ENCODE measurements at regions not wholly inside any gene's neighbourhood (a gene's known extent, or its start where the extent isn't known, plus 50 kb on each side); places are given as distances from the start of the nearest gene placed in this dataset.

- H3K4me3 ChIP-seq = no peak overlapping the region
- H3K27ac ChIP-seq = no peak overlapping the region
- TF ChIP-seq, protein P1, sequence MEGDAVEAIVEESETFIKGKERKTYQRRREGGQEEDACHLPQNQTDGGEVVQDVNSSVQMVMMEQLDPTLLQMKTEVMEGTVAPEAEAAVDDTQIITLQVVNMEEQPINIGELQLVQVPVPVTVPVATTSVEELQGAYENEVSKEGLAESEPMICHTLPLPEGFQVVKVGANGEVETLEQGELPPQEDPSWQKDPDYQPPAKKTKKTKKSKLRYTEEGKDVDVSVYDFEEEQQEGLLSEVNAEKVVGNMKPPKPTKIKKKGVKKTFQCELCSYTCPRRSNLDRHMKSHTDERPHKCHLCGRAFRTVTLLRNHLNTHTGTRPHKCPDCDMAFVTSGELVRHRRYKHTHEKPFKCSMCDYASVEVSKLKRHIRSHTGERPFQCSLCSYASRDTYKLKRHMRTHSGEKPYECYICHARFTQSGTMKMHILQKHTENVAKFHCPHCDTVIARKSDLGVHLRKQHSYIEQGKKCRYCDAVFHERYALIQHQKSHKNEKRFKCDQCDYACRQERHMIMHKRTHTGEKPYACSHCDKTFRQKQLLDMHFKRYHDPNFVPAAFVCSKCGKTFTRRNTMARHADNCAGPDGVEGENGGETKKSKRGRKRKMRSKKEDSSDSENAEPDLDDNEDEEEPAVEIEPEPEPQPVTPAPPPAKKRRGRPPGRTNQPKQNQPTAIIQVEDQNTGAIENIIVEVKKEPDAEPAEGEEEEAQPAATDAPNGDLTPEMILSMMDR (IDR thresholded peaks at IDR 0.05) = no peak
- no peaks in the 10 kb centered on the region for H3K9me3 ChIP-seq
- ATAC-seq (no peak), DNase-seq (no peak)
- intact Hi-C loops (cut with DNase I) = no loop called here
- no peaks in the 10 kb centered on the region for H3K4me1 ChIP-seq
- H3K27me3 ChIP-seq = no peaks in the 10 kb centered on the region
- H3K36me3 ChIP-seq = no peaks in the 10 kb centered on the region
Measured at GRCh38 chr3:106121491-106122289, 252.9 kb upstream of the CBLB start.

DNA sequence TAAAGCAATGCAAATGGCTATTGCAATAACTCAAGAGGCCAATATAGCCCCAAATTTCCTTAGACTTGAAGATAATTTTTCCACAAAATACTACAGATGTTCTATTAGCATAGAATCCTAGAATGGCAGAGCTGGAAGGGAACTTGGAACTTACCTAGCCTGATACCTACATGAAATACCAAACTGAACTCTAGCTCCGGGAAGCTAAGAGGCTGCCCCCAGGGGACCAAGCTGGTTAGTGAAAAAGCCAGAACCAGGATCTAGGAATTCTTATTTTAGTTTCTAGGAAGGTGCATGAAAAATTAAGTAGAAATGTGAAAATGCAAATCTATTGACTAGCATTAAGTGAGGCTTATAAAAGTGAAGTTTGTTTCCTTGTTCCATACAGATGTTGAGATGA is 256.0 kb upstream of the CBLB start:
- Histone ChIP-seq H3K4me1 (no peaks in the 10 kb centered on the region), H3K4me3 (no peak overlapping the region), H3K9me3 (no peaks in the 10 kb centered on the region), H3K36me3 (no peaks in the 10 kb centered on the region), H3K27me3 (no peaks in the 10 kb centered on the region), H3K27ac (no peak overlapping the region)
- TF ChIP-seq, protein P1 (IDR thresholded peaks at IDR 0.05) = no peak
- ATAC-seq (no peak), DNase-seq (no peak)
- intact Hi-C loops (cut with DNase I) = no loop called here

DNA sequence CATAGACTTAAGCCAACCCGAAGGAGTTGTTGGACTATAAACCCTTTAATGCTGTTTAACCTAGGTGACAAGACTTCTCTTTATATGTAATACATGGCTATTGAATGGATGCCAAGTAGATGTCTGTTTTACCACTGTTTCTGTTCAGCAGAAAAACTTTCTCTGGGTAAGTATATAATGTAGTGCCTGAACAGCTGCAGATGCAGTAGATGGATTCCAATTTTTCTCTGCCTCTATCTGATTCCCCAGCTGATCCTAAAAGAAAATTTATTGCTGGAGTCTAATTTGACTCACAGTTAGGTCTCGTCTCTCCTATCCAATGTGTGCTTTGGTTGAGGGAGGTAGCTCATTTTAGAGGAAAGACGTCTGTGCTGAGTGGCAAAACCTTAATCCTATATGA is 256.5 kb upstream of the CBLB start:
- Histone ChIP-seq H3K27ac (no peak overlapping the region), H3K9me3 (no peaks in the 10 kb centered on the region), H3K4me3 (no peak overlapping the region), H3K36me3 (no peaks in the 10 kb centered on the region), H3K4me1 (no peaks in the 10 kb centered on the region), H3K27me3 (no peaks in the 10 kb centered on the region)
- intact Hi-C loops (cut with DNase I) = no loop called here
- TF ChIP-seq, protein P1 (IDR thresholded peaks at IDR 0.05) = no peak
- no peak for DNase-seq
- no peak for ATAC-seq

GRCh38 chr3:106126067-106126845 is 257.4 kb upstream of the CBLB start:
- Histone ChIP-seq H3K27ac (no peak overlapping the region), H3K27me3 (no peaks in the 10 kb centered on the region), H3K9me3 (no peaks in the 10 kb centered on the region), H3K4me1 (no peaks in the 10 kb centered on the region), H3K36me3 (no peaks in the 10 kb centered on the region), H3K4me3 (no peak overlapping the region)
- ATAC-seq (no peak), DNase-seq (no peak)
- TF ChIP-seq, protein P1 (IDR thresholded peaks at IDR 0.05) = no peak
- intact Hi-C loops (cut with DNase I) = no loop called here

DNA sequence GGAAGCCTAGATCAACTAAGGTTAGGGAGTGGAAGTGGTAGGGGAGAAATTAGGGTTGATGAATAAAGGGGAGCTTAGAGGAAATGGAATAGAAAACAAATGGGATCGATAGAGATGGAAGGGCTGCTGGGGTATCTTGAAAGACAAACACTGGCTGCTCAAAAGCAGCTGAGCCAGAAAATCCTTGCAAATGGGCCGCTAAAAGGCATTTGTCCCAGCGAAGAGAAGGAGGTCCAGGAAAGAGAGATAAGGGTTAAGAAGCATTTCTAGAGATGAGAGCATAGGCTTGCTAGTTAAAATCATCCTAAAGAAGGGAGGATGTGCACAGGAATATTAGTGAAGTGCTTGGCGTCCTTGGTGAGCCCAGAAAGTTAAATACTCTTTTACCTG is 258.0 kb upstream of the CBLB start:
- no peaks in the 10 kb centered on the region for H3K27me3 ChIP-seq
- no peak overlapping the region for H3K4me3 ChIP-seq
- intact Hi-C loops (cut with DNase I) = no loop called here
- DNase-seq = no peak
- no peak overlapping the region for H3K27ac ChIP-seq
- no peaks in the 10 kb centered on the region for H3K9me3 ChIP-seq
- no peaks in the 10 kb centered on the region for H3K4me1 ChIP-seq
- H3K36me3 ChIP-seq = no peaks in the 10 kb centered on the region
- no peak for ATAC-seq
- TF ChIP-seq, protein P1 (IDR thresholded peaks at IDR 0.05) = no peak
